Endothelial cell of umbilical vein (primary cell): ENCODE measurements at regions not wholly inside any gene's neighbourhood (a gene's known extent, or its start where the extent isn't known, plus 50 kb on each side); places are given as distances from the start of the nearest gene placed in this dataset.

Experiments used
- CTCF ChIP-seq, 2 donors: IDR thresholded peaks; 1 replicate in 1 of 2; 2 replicates in 1 of 2; pipeline ENCODE4 v1.5.1; 2011; ENCODE audit warnings: low read length in 2 of 2, mild to moderate bottlenecking in 2 of 2, moderate library complexity in 2 of 2, control low read depth in 1 of 2, inconsistent platforms in 1 of 2, low read depth in 1 of 2; ENCODE audit not compliant: insufficient read depth in 1 of 2; ENCODE audit errors: extremely low read depth in 1 of 2
- EZH2 ChIP-seq: IDR thresholded peaks from 2 replicates; pipeline ENCODE4 v1.6.1; 2012; ENCODE audit warnings: borderline replicate concordance, low read depth, mild to moderate bottlenecking, moderate library complexity, low read length, inconsistent platforms; ENCODE audit not compliant: severe bottlenecking
- FOS ChIP-seq: IDR thresholded peaks from 2 replicates; pipeline ENCODE4 v1.6.1; 2011; ENCODE audit warnings: mild to moderate bottlenecking, low read length, moderate library complexity, borderline replicate concordance; ENCODE audit not compliant: insufficient read depth
- JUN ChIP-seq: IDR thresholded peaks from 2 replicates; pipeline ENCODE4 v1.6.1; 2011; ENCODE audit warnings: borderline replicate concordance, low read depth; ENCODE audit not compliant: insufficient read length, insufficient read depth
- MAX ChIP-seq: IDR thresholded peaks from 2 replicates; pipeline ENCODE4 v1.6.1; 2011; ENCODE audit not compliant: insufficient read depth, insufficient read length
- MYC ChIP-seq: IDR thresholded peaks from one replicate; pipeline ENCODE4 v1.6.1; 2011; ENCODE audit warnings: mild to moderate bottlenecking, low read depth, low read length
- POLR2A ChIP-seq: IDR thresholded peaks from 2 replicates; pipeline ENCODE4 v1.6.1; 2012; ENCODE audit warnings: low read depth, mild to moderate bottlenecking, control low read depth, low read length
- POLR2AphosphoS5 ChIP-seq: IDR thresholded peaks from 2 replicates; pipeline ENCODE4 v1.6.1; 2012; ENCODE audit warnings: low read depth, mild to moderate bottlenecking, control low read depth, low read length, moderate library complexity; ENCODE audit not compliant: insufficient read depth

- TF ChIP-seq EZH2 (no peak), POLR2A (no peak), CTCF (IDR thresholded peaks at IDR 0.05; ENCODE audit: extremely low read depth in 1 of 2, insufficient read depth in 1 of 2, low read depth in 1 of 2, low read length in 2 of 2) (no peak), MAX (no peak), FOS (no peak), POLR2AphosphoS5 (no peak), JUN (no peak), MYC (no peak)
These were observed 130.3 kb upstream of the MAGI3 start for GRCh38 chr1:113259988-113260387.
